NB4 (cell line): ENCODE measurements at regions not wholly inside any gene's neighbourhood (a gene's known extent, or its start where the extent isn't known, plus 50 kb on each side); places are given as distances from the start of the nearest gene placed in this dataset.

Experiments used
- CTCF ChIP-seq: IDR thresholded peaks from one replicate; pipeline ENCODE4 v1.5.1; 2012; ENCODE audit warnings: low read depth, low read length
- MAX ChIP-seq: IDR thresholded peaks from 2 replicates; pipeline ENCODE4 v1.6.1; 2011; ENCODE audit warnings: low read depth, low read length

GRCh38 chr2:128596396-128597120 lies 277.9 kb upstream of the HS6ST1 start:
- TF ChIP-seq CTCF, result no peak
- TF ChIP-seq MAX, result no peak
